AML-193 (cell line): ENCODE measurements at regions not wholly inside any gene's neighbourhood (a gene's known extent, or its start where the extent isn't known, plus 50 kb on each side); places are given as distances from the start of the nearest gene placed in this dataset.
"Not testable (repeated sequence)": the region's sequence is repeated elsewhere in the genome, so short reads cannot be mapped to it uniquely, and the experiment has no call there.

Experiments
- DNase-seq, 2 experiments: peaks; one replicate each; lab custom pipeline; 2025; lab: John Stamatoyannopoulos, UW

- DNase-seq: no peak
These were observed 447.0 kb downstream of the SOX11 start for GRCh38 chr2:6139142-6139541.

GRCh38 chr2:6139916-6140315 is 447.7 kb downstream of the SOX11 start:
- DNase-seq: no peak

GRCh38 chr2:6140509-6140908 is 448.3 kb downstream of the SOX11 start:
- no peak for DNase-seq

GRCh38 chr2:6143812-6144211 is 451.6 kb downstream of the SOX11 start:
- no peak for DNase-seq

- not testable (repeated sequence) for DNase-seq
These were observed 455.0 kb downstream of the SOX11 start for GRCh38 chr2:6147215-6147614.

GRCh38 chr2:6148882-6149281 is 456.7 kb downstream of the SOX11 start:
- no peak for DNase-seq

- DNase-seq: no peak
These were observed 467.4 kb downstream of the SOX11 start for GRCh38 chr2:6159606-6160005.

GRCh38 chr2:6163932-6164331 is 471.7 kb downstream of the SOX11 start:
- DNase-seq: no peak

GRCh38 chr2:6164986-6165747 is 473.0 kb downstream of the SOX11 start:
- DNase-seq: no peak

- no peak for DNase-seq
These were observed 475.5 kb downstream of the SOX11 start for GRCh38 chr2:6167592-6168138.

- DNase-seq: no peak
These were observed 476.3 kb downstream of the SOX11 start for GRCh38 chr2:6168485-6168884.

GRCh38 chr2:6171294-6171693 is 479.1 kb downstream of the SOX11 start:
- no peak for DNase-seq

- no peak for DNase-seq
These were observed 485.6 kb downstream of the SOX11 start for GRCh38 chr2:6177811-6178210.

- DNase-seq: no peak
These were observed 489.3 kb downstream of the SOX11 start for GRCh38 chr2:6181525-6181924.

- DNase-seq: no peak
These were observed 489.7 kb downstream of the SOX11 start for GRCh38 chr2:6181926-6182325.

- no peak for DNase-seq
These were observed 491.0 kb downstream of the SOX11 start for GRCh38 chr2:6183226-6183625.

GRCh38 chr2:6184532-6185292 is 492.5 kb downstream of the SOX11 start:
- DNase-seq: no peak

GRCh38 chr2:6186332-6187151 is 494.4 kb downstream of the SOX11 start:
- no peak for DNase-seq

- DNase-seq: no peak
These were observed 504.3 kb downstream of the SOX11 start for GRCh38 chr2:6196449-6196848.

GRCh38 chr2:6198370-6198919 is 506.3 kb downstream of the SOX11 start:
- DNase-seq: not testable (repeated sequence)

- no peak for DNase-seq
These were observed 510.6 kb downstream of the SOX11 start for GRCh38 chr2:6202756-6203155.
